HG03108 (cell line): ENCODE measurements at regions not wholly inside any gene's neighbourhood (a gene's known extent, or its start where the extent isn't known, plus 50 kb on each side); places are given as distances from the start of the nearest gene placed in this dataset.

ENCODE experiments used
- ATAC-seq: cut with Tn5 transposase; IDR thresholded peaks from one replicate; pipeline ENCODE4 v1.9.1; 2021; ENCODE audit warnings: moderate library complexity; ENCODE audit not compliant: unreplicated experiment

DNA sequence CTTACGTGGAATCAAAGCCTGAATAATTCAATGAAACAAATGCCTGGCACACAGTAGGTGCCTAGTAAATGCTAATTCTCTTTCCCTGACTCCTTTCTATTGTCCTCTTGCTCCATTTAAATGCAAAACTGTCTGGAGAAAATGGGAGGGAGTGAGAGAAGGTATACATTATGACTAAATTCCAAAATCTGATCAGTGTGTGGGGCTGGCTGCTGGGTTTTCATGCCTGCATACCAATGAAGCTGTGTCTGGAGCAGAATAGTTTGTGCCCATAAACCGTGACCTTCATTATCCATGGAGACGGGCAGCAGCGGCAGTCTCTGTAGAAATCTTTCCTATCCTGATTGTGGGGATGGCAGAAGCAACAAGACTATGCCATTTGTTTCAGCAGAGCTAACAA is 223.4 kb upstream of the ZBED5 start:
- no peak for ATAC-seq

DNA sequence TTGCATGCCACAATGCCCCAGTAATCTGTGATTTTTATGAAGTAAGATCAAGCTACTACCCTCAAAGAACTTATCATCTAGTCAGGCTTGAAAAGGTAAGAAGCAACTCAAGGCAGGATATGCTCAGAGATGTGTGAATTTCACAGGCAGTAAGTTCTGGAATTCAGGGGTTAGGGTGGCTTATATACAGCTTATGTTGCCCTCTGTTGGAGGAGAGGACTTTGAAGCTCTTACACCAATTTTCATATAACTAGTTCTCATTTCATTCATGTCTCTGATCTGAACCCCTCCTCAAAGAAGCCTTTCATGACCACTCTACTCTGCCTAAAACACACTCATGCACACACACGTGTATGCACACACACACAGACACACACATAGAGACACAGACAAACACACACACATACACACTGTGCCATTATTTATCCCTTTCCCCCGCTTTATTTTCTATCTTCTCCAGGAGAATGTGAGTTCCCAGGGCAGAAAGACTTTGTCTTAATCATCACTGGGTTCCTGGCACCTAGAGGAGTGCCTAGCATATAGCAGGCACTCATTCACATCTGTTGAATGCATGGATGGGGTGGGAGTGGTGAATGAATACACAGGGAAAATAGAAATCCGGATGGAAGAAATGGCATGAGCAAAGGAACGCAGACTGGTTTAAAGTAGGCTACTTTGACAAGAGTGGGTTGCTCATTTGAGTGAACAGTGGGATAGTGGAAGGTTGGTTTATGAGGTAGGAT is 220.7 kb upstream of the ZBED5 start:
- ATAC-seq, result no peak

DNA sequence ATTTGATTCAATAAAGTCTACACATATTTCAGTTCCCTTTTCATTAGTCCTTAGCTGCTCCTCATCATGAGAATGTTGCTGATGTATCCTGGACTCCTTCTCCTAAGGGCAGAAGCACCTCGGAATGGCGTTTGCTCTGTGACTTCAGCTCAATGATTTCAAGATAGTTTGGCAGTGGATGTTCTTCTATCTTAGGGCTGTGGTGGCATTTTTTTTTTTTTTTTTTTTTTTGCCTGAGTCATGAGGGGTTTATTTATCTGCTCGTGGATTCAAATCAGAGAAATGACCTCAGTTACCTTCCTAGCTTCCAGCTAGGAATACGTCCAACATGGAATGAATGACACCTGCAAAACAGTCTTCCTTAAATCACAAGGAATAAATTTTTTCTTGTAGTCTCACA is 220.0 kb upstream of the ZBED5 start:
- no peak for ATAC-seq

DNA sequence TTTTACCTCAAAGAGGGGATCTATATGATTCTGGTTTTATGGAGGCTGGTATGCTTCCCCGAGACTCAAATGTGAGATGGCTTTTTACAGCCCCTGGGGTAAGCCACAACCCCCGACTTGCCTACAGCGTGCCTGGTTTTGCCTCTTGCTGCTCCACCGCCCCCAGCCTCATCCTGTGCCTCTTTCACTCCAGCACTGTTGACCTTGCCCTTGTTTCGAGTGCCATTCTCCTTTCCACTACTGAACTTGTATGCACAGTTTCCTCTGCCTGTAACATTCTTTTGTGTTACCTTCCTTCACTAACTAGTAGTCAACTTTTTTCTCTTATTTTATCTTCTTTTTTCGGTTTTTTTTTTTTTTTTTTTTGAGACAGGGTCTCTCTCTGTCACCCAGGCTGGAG is 219.0 kb upstream of the ZBED5 start:
- no peak for ATAC-seq

DNA sequence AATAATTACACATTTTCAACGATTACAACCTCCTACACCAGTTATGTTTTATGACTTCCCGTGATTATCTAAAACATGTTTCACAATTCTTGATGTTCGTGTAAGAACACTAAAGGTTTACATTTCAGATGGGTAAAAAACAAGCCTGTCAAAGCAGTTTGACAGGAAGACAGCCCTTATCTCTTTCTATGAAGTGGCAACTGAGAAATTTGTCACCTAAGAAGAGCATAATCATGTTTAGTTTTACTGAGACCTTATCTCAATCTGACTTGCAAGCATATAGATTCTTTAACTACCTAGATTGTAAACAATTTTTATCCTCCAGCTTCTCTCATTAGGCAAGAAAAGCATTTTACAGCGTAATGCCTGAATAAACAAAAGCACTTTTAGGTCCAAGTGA is 218.4 kb upstream of the ZBED5 start:
- ATAC-seq, result no peak

DNA sequence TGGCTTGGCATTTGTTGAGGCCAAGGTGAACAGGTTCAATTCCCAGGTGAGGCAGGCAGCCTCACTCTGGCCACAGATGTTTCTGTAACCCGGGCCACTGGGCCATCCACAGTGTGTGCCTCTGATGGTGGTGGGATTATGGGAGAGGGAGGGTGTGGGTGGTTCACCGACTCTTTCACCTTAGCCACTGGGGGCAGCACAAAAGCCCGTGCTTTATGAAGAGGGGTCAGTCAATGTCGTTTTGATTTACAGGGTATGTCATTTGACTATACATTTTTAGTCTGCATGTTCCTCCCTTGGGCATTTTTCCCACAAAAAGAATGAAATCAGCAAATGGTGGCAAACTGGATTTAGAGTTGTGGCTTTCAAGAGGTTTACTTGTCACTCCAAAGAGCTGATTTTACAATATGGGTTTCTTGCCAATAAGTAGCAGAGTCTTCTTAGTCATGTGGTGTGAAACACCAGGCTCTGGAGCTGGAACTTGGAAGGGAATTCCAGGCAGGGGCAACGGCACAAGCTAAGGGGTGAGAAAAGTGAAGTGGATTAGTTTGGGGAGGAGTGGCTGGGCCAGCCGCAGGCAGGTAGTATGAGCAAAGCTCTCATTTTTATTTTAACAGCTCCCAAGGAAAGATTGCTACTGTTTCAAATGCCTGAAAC is 217.8 kb upstream of the ZBED5 start:
- no peak for ATAC-seq

DNA sequence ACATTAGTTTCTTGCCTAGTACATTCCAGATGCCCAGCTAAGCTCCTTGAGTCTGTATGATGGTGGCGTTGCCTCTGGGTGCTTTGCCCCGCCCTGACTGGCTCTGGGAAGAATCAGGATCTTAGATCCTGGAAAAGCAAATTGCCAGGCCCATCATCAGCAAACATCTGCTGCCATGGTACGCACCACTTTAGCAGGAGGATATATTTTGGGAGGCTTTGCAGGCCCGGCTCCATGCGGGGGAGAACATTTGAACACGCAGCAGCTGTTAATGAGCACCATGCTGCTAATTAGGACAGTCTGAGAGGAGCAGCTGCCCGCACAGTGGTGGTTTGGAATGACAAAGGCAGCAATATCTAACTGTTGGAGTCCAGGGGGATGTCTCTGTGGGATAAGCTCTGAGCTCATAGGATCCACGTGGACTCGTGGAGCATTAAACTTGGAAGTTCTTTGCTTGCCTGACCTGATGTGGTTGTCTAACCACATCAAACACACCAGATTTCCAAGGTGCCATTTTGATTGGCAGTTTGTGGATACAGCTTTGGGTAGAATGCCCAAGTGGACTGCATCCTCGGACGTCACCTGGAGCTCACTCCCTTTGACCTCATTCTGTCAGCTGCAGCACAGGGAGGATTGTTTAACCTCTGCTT is 217.0 kb upstream of the ZBED5 start:
- ATAC-seq, result no peak

DNA sequence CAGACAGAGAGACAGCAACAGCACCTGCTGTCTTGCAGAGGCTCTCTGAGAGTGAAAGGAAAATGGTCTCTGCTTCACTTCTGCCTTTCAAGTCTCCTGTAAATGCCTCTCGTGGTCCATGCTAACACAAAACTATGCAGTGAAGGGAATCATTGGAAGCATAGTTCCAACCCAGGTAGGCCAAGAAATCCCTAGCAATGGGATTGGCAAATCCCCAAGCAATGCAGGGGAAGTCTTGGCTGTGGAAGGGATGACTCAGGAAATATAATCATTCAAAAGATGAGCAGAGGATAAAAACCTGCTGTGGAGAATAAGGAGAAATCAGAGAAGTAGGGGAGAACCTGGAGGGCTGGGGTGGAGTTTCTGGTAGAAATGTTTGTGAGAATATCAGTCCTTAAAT is 216.1 kb upstream of the ZBED5 start:
- no peak for ATAC-seq

DNA sequence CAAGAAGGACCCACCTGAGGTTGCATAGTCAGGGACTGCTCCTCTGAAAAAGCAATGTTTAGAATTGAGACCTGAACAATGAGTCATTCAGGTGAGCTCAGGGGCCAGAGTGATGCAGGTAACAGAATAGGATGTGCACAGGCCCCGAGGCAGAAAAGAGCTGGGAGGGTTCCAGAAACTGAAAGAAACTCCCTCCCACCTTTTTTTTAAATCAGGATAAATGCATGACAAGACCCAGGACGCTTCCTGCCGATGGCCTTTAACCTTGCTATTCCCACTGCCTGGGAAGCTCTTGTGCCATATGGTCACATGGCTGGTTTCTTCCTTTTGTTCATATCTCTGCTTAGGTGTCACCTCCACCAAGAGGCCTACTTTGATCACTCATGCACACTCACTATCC is 214.2 kb upstream of the ZBED5 start:
- ATAC-seq, result no peak

DNA sequence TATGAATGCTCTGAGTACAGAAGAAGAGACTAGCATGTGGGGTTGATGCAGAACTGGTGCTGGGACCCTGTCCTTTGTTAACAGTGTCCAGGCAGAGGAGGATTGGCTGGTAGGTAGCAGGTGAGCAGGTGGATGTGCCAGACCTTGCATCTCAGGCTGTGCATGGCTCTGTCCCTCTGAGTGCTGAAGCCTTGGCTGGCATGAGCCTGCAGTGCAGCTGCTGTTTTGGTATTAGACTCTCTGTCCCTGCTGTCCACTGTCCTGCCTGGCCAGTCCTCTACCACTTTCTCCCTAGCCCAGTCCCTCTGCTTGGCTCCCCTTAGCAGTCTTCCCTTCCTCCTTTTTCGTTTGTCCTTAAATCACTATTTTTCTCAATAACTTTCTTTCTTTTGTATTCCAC is 213.6 kb upstream of the ZBED5 start:
- no peak for ATAC-seq

DNA sequence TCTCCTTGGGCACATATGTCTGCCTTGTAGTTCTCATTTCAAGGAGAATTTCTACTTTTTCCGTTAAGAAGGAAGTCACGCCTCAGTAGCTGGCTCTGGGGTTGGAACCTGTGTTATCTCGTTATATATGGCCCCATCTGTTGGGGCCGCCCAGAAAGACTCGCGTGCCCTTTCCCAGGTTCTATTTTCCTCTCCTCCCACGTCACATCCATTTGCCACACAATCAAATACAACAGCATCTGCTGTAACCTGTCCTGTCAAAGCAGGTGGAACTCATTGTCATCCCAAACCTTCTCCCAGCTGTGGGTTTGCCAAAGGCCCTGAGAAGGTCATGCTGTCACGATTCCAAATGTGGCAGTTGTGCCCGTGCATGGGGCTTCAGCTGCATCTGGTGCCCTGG is 213.1 kb upstream of the ZBED5 start:
- no peak for ATAC-seq

DNA sequence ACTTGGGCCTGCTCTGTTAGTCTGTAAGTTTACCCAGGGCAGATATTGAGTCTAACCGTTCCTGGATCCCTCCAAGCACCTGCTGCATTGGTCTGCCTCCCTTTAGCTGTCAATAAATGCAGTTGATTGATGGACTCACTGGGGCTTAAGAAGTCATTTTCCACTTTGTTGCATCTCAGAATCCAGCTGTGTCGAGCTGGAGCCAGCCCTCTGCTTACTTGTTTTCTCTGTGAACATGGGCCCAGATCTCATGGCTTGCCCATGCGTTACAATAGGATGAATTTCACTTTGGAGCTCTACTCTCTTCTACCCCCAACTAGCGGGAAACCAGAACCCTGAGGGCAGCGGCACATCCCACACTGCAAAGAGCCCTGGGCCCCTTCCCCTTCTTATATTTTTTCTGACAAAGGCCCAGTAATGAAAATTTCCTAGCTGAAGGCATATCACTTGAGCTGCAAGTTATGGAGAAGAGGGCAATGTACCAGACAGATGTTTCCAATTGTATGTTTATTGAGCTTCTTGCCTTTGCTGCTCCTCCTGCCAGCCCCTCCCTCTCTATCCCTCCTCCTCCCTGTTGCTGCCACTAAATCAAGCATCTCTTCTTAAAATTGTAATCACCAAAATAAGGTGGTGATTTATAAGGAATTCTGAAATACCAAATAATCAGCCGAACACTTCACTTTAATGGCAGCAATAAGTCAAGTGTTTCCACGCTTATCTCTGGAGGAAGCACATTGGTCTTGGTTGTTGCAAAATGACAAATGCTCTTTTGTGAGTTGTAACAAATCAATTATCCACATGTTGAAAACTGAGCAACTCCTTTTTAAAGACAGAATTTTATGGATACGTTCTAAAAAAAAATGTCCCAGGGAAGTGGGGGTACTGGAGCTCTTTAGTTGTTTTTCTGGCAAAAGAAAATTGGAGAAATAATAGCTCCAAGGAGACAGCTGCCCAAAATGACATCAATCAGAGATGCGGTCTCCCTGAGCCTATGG is 212.3 kb upstream of the ZBED5 start:
- no peak for ATAC-seq

DNA sequence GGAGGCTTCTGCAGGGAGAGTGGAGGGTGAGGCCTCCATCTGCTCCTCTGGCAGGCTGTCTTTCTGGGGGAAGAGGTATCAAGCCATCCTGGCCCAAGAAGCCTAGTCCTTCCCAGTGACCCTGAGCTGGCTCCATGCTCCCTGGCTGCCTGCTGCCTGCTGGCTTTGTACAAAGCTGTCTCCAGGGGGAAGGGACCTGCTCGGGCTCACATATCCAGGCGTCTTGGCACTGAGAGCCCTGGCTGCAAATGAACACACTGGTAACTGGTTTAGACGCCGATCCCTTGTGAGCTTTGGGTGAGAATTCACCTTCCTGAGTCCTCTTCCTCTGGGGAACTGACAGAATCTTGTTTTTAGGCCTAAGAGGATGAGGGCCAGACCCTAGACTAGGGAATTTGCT is 210.3 kb upstream of the ZBED5 start:
- ATAC-seq, result no peak

DNA sequence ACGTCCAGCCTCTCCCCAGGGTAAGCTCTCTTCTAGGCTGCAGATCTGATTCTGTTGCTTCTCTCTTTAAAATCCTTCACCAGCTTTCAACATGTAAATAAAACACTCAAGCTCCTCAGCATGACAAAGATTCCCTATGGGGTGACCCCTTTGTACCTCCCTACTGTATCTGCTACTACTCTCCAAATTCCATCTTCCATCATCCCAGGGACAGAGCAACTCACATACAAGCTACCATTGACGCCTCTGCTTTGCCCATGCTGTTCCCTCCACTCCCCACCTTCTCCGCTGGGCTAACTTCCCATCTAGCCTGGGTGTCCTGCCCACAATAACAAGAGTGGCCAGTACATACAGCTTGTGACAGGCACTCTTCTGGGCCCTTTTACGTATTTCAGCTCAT is 207.5 kb upstream of the ZBED5 start:
- ATAC-seq, result no peak

DNA sequence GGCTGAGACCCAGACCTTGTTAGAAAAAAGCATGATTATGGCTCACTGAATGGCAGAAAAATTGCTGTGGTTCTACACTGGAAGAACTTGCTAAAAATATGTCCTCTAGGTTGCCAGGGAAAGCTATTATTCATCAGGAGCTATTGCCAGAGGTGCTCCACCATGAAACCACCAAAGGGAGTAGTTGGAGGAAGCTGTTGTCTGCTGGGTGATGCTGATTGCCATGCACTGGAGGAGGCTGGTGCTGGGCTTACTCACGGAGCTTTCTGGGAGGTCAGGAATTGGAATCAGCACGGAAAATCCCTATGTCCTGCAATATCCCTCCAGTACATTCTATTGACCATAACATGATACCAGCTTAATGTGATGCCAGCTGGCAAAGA is 199.6 kb upstream of the ZBED5 start:
- no peak for ATAC-seq

DNA sequence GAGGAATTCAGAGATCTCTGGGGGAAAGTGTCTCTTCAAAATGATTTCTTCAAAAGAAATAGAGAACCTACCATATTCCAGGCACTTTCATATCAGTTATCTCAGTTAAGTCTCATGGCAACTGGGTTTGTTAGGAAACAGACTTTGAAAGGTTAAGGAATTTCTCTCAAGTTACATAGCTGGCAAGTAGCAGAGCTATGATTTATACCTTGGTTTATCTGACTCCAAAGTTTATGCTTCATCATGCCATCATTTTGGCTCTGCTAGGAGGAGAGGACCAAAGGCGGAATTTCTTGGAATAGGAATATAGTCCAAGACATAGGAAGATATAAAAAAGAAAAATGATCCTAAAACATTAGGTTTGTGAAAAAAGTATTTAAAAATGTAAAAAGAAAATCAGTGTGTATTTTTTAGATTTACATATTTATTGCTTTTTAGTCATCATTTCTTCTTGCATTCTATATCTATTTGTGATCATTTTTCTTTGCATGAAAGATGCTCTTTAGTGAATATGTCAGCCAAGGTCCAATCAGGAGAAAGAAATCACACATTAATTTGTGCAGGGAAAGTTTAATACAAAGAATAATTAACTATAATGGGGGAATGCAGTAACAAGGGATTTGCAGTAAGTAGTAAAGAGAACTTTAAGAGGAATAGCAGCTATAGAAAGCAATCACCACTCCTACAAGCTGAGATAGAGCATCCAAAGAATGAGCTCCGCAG is 199.1 kb upstream of the ZBED5 start:
- no peak for ATAC-seq

DNA sequence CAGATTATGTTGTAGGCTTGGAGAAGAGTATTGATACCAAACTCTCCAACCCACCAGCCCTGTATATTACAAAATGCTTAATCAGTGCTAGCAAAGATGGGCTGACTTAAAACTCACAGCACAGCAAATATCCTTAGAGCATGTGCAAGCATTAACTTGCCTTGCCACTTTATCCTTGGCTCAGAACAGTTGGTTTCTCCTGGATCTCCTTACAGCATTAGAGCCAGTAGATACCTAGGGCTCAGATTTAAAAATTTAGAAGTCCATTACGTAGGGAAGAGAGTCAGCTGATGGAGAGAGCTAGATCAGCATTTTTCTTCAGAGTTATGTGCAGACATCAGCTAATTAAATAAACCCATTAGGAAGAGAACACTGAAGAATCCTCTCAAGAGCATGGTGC is 198.5 kb upstream of the ZBED5 start:
- ATAC-seq, result no peak

DNA sequence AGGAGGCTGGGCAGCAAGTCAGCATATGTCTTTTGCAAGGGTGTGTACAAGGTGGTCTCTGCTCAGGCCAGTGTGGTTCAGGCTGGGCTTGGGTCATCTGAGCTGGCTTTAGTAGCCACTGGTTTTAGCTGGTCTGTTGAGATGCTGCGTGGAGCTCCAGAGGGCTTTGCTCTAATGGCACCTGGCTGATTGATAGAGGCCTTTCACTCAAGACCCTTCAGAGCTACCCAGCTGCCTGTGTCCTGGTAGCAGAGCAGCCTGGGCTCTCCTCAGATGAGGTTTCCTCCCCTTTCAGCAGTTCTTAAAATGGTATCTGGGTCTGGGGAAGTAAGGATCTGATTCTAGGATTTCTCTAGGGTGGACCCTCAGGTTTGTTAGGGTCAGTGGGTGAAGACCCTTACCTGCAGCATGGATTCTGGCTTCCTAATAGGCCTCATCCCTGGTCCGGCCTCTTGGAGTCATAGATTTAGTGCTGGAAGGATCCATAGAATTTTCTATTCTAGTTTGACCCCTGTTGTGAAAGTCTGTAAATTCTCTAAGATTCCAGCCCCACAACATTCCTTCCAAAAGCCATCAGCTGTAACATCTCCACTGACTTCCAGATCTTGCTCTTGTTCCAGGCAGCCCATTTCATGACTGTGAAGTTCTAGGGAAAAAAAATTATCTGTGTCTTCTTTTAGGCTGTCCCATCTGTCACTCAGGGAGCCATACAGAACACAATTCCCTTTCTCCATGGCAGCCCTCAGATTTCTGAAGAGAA is 190.2 kb upstream of the ZBED5 start:
- no peak for ATAC-seq

DNA sequence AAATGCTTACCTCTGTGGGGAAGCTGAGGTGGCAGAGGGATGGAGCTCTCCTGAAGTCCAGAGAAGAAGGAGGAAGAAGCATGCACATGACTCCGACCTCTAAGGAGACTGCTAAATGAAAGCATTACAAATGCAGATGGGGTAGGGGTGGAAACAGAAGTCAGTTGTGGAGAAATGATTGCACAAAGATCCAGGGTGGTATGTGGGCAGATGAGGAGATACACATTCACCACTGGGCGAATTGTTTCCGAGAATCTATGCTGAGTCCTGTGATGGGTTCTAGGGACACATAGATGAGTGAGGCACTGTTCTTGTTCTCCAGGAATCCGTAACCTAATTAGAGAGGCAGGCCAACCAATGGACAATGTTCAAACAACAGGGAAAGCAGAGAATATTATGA is 188.9 kb upstream of the ZBED5 start:
- ATAC-seq, result no peak
